Activated CD8-positive, alpha-beta memory T cell treated with anti-CD3 and anti-CD28 coated beads, Interleukin-2, amount 50 U/mL, for 1 hour (primary cell): ENCODE measurements at regions not wholly inside any gene's neighbourhood (a gene's known extent, or its start where the extent isn't known, plus 50 kb on each side); places are given as distances from the start of the nearest gene placed in this dataset.

Experiments
- DNase-seq: peaks from one replicate; pipeline ENCODE4 v3.0.0-alpha.2; 2020; ENCODE audit errors: extremely low read depth

DNA sequence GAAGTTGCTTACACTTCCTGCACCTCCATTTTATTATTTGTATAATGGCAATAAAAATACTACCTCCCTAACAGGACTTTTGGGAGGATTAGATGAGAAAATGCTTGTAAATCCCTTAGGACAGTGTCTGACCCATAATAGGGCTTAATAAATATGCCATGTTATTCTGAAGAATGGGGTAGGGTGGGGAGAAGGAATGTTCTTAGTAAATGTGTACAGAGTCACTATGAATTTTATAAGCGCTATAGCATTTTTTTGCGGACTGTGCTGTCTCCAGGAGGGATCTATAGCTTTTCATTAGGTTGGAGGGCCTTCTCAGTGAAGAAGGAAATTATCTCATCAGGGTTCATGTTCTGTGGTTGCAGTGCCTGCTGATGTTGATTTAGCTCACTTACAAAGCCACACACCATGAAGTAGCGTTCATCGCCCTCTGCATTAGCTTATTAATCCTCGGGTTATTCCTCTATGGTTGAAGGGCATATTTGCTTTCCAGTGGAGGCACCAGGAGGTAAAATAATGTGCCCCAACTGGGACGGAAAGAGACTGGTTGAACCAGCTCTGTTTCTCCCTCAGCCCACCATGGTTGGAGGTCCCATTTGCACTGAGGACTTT, 497.1 kb downstream of the ARHGEF28 start:
- DNase-seq, result no peak

DNA sequence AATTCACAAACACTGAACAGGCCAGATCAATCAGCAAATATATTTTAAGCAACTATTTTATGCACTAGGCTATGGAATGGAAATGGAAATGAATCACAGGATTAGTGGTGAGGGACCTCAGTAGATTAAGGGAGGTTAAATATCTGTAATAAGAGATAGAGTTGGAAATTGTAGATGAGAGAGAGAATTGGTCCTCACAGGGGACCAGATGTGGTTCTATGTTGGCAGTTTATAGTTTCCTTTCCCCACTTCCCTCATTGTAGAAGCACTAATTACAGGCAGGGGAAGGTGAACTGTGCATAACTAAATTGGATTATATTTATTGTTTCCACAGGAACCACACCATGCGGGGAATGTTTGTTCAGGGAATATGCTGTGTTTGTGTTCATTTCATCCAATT, 496.2 kb downstream of the ARHGEF28 start:
- DNase-seq, result no peak

DNA sequence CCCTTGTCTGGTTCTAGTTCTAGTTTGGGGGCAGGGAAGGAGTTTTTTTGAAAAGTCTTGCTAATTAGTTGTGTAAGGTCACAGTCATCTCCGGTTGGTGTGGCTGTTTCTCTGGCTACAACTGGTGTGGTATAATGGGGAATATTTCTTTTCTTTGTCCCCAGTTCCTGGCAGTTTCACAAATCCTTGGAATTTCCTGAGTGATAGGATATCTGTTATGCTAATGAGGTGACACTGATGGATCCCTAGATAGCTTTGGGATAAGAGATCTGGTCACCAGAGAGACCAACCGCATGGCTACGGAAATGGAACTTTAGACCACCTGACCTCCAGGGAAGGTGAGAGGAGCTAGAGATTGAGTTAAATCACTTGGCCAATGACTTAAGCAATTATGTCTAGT, 494.6 kb downstream of the ARHGEF28 start:
- DNase-seq, result no peak

DNA sequence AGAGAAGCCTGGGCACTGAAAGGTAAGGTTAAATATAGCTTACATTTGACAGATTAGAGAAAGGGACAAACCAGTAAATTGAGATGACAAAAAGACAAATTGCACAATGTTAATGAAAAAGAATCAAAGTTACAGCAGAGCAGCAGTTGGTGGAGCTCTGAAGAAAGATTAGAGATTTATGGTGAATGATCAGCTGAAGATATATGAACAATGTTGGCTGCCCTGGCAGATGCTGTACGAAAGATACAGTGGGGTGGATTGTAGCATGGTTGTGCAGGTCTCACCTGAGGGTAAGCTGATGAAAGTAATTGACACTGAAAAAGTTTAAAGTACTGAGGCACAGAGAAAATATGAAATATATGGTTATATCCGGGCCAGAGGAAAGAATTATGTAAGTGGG, 492.1 kb downstream of the ARHGEF28 start:
- no peak for DNase-seq

DNA sequence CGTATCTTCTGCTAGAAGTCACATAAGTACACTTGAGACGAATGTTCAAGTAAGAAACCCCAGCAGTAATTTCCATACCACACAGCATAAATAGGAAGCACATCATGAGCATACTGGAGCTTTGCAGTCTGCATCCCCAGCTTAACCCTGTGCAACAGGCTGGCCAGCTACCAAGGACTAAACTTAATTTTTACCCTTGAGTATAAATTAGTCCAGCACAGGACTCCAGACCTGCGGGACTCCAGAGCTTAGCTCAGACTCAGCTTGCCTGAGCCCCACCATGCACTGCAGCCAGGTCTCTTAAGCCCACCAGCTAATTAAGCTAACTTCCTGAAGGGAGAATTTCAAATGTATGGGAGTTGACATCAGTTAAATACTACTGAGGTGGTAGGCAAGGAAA, 491.0 kb downstream of the ARHGEF28 start:
- no peak for DNase-seq

DNA sequence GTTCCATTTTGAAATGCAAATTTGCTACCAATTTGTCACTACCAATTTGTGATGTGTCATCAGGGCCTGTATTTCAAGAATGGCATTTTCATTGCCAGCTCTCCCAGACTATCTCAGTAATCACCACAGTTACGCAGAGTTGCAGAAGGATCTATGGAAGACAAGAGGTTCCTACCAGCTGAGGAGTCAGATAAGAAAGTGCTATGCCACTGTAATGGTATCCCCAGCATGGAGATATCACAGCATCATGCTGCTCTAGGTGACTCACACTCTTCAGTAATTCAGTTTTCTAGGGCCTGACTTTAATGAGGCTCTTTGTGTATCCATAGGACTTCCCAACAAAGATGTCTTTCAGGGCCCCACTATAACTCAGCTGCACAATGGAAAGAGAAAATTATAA, 490.3 kb downstream of the ARHGEF28 start:
- DNase-seq, result no peak

DNA sequence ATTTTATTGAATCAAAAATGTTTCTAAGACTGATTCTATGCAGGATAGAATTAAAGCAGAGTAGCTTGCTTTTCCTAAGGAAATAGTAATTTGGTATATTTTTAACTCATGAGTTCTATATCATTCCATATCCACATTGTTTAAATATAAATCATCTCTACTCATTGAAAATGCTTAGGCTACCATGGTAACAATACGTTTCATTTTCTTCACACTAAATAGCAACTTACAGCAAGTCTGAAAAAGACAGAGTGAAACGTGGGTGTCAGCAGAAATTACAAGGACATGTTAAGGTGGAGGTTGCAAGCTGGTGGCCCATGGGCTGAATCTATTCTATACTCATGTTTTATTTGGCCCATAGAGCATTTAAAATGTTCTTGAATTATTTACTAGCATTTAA, 487.9 kb downstream of the ARHGEF28 start:
- no peak for DNase-seq

DNA sequence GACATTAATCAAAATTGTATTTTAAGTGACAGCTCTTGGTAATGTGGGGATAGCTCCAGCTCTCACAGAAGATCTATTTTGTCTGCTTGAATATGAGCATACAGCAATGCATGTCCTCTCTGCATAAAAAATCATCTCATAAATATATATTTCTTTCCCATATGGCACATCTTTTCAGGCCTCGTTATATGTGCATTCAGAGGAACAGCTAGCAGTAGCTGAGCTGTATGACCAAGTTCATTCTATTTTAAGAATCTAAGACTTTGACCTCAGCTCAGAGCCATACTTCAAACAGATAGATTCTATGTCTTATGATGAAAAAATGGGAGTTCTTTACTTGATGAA, 487.2 kb downstream of the ARHGEF28 start:
- DNase-seq, result no peak

DNA sequence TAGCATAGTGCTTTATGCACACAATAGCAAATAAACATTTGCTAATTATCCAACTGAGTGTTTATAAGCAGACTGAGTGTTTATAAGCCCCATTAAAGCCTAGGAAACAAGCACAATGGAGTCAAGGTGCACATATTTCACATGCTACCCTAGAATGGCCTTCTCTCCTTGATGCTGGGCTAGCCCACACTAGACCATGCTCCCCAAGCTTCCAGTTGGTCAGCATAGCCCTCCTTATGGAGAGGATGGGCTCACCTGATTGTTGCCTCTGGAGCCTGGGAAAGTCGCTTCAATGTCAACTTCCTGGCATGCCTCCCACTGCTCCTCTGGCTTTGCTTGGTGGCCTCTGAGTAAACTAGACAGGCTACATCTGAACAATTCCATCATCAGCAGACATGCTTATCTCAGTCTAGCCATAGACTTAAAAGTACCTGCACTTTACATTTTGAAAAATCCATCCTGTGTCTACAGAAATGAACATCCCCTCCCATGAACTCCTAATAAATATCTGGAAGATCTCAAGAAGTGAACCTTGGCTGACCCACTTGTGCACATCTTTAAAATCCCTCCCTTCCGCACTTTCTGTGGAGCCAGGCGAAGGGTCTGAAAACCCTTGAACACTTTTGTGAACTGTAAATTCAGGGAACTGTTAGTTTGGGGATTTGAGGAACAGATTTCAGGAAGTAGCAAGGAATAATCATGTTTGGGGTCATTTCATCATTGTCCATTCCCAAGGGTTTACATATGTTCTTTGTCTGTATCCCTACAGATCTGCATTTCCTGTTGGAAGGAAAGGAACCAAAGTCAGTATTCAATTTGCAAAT, 486.6 kb downstream of the ARHGEF28 start:
- DNase-seq, result no peak

DNA sequence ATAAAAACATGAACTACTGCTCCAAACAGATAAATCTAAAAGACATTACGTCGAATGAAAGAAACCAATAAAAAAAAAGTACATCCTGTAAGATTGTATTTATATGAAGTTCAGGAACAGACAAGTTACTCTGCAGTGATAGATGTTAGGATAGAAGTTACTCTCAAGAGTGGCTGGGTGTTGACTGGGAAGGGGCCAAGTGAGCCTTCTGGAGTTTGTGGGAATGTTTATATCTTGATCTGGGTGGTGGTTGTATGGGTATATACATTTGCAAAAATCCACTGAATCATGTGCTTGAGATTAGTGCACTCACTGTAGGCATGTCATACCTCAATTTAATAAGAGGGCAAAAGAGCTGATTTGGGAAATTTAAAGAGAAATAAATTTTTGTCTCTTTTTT, 485.8 kb downstream of the ARHGEF28 start:
- no peak for DNase-seq

DNA sequence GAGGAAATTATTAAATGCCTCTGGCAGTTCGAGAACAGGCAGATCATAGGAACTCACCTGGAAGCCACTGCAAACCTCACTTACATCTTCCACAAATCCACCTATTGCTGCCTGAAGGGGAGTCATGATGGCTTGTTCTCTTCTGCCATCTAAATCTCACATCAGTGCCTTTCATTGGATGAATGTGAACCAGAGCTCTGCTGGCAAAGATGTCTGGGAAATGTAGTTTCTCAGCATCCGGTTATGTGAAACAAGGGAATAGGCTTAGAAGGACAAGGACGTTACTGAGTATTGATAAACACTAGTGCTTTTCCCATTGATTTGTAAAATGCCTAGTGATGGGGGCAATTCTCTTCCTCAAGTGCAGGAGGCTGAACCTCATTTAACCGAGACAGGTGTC, 483.3 kb downstream of the ARHGEF28 start:
- DNase-seq, result no peak

DNA sequence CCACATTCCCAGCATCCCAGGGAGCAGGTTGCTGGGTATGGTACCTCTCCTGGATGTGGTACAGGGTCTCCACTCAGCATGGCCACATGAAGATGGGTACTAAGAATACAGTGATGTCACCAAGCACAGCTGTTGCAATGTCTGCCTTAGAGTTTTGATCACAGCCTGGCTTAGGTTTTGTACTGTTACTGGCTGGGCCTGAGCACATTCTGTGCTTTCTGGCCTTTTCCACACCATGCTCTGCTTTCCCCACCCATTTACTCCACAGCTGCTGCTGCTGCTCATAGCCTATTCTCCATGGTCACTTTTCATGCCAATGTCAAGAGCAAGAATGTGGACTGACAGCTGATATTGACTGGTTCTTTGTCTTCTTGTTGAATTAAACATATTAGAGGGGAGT, 481.9 kb downstream of the ARHGEF28 start:
- no peak for DNase-seq

DNA sequence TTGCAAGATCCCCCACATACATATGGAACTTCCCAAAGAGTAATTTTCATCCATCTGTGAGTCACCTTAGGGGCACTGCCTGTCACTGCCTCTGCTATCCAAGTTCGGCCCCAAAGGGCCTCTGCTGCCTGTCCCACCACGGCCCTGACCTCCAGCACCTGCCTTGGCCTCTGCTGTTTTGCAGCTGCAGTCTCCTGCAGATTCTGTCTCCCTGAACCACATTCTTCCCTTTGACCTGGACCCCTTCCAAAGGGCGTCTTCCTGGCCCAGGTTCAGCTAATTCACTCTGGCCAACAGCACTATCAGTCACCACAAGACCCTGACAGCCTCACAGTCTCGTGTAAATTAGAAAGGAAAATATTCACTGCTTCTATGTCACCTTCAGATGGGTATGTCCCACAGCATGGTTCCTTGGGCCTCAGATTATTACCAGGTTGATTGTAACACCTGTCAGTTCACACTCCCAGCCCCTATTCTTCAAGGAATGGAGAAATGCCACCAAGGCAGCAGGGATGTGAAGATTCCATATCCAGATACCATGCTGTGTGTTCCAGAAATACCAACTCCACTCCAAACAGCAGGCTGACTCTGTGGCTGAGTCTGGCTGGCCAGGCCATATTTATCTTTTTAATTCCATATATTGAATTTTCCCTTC, 479.3 kb downstream of the ARHGEF28 start:
- no peak for DNase-seq

DNA sequence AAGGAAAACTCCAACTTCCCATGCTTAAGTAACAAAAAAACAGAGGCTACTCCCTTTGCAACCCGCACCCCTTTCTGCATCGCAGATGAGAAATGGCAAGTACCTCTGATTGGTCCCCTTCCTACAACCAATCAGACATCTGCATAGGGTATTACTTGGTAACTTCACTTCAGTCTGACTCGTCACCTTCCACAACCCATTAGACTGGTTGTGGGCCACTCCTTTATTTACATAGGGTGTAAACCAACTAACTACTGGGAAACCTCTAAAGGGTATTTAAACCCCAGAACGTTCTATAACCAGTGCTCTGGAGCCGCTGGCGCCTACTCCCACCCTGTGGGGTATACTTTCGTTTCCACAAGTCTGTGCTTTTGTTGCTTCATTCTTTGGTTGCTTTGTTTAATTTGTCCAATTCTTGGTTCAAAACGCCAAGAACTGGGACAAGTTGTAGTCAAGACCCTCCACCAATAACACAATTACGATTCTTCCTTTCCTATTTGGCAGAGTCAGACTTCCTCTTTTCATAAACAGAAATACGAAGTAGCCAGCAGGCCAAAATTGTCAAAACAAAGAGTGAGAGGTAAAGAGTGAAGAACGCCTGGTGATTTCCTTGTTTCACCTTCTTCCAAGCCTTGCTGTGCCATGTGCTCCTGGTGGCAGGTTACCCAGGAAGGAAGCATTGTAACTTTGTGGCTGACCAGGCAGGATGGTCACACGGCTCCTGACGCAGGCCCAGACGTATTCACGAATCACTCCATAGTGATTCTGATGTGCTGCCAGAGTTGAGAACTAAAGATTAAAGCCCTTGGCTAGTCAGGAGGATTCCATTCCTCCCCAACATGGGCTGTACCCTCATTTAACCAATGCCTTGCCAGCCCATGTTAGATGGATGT, 477.4 kb downstream of the ARHGEF28 start:
- no peak for DNase-seq

DNA sequence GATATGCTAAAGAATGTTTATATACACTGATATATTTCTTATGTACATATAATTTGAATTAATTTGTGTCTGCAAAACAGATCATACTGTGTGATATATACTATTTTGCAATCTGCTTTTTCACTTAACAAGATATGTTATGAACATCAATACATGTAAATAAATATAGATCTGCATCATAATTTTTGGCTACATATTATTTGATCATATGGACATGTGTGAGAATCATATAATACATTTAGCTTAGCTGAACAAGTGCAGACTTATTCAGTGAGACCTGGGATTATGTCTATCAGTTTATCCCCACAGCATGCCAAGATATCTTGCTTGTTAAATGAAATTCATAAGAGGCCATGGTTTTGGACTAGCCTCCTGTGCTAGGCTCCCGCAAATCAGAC, 474.3 kb downstream of the ARHGEF28 start:
- DNase-seq, result no peak

DNA sequence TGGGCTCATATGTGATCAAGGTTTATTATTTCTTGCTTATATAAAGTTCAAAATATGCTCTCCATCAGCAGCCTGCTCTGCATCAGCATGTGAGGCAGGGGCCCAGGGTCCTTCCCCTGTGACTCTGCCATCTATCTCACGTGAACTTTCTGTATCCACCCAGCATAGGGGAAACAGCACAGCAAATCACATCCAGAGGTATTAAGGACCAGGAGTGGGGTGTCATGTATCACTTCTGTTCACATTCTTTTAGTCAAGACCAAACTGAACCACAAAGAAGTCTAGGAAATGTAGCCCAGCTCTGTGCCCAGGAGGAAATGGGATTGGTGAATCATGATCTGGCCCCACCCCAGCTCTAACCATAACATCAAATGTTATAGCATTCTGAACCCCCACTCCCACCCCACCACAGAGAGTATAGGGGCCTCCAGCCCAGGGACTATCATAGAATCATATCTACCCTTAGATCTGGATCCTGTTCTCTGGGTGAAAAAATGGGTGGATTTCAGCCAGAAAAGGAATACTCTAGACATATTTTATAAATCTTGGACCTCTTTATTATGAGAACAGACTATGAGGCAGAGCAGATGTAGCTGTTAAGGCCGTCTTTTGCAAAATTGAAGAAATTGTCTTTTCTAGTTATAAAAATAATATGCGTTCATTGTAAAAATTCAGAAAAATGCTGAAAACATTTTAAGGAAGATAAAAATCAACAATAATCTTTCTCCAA, 473.7 kb downstream of the ARHGEF28 start:
- DNase-seq, result no peak

DNA sequence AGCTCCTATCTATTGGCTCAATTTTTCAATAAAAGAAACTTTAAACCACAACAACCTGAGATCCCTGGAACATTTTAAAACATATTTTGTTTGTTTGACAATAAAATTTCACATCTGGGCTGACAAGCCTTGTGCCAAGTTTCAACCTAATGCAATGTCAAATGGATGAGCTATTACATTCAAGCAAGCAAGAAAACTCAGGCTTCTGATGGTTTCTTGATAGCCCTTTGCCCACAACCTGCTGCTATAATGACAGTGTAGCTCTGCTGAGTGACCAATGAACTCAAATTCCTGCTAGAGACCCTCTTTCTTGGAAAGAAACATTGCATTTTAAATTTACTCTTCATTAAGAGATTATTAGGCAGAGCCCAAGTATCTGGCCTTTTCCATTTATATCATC, 472.9 kb downstream of the ARHGEF28 start:
- no peak for DNase-seq

DNA sequence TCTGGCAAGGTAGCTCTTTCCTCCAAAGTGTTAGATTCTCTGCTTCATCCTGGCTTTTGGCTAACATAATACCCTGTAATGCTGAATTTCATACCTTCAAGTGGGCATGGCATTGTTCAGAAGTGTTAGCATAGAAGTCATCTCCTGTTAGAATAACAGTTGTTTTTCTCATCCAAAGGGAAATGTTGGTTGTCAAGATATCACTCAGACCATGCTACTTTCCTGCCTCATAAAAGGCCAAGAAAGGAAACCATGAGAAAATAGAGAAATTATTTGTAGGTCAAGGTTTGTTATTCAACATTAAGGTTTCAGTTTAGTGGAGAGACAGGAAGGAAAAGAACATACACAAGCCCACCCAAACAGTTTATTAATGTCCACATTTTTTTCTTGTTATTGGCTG, 472.5 kb downstream of the ARHGEF28 start:
- no peak for DNase-seq

DNA sequence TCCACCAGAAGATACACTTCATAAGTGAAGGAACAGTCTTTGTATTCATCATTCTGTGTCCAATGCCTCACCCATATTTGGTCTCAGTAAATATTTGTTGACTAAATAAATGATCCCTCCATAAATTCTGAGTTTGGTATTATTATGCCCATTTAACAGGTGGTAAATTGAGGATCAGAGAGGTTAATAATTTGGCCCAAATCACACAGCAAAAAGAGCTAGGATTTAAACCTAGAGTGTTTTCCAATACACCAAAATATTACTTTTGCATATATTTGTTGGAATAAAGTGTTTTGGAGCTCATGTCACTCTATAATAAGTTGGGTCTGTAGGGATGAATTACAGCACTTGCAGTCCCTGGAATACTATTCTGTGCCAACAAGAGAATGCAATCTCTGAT, 470.3 kb downstream of the ARHGEF28 start:
- DNase-seq, result no peak

DNA sequence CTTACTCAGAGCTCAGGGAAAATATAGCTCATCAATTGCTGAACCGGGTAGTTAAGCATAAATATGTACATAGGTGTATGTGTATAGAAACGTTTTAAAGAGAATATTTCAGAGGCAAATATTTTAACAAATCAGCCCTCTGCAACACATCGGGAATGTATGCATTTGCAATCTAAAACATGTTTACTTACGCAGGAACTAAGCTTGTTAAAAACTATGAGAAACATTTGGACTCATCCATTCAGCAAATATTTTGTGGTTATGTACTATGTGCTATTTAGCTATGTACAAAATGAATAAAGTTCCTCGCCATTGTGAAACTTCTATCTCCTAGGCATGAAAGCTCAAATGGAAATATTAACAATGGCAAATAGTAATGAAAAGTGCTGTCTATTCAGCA, 469.9 kb downstream of the ARHGEF28 start:
- DNase-seq, result no peak

DNA sequence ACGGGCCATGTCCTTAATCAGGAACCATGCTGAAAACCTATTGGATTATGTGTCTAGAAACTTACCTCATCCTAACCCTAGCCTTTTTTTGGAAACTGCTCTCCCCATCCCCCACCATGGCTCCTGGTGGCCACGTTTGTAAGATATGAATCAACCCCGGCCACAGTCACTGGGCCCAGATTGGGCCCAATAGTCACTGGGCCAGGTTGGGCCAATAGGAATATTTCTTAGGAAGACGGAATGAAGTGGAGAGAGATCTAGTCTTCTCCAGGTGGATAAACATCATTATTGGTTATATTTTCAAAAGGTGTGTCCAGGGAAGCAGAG, 468.7 kb downstream of the ARHGEF28 start:
- DNase-seq, result no peak
